GM12891 (cell line): ENCODE measurements at regions not wholly inside any gene's neighbourhood (a gene's known extent, or its start where the extent isn't known, plus 50 kb on each side); places are given as distances from the start of the nearest gene placed in this dataset.

Experiments
- POLR2A ChIP-seq: IDR thresholded peaks from 2 replicates; pipeline ENCODE4 v1.6.1; 2011; ENCODE audit warnings: low read depth, low read length, control low read depth
- POLR2AphosphoS5 ChIP-seq: IDR thresholded peaks from 2 replicates; pipeline ENCODE4 v1.6.1; 2011; ENCODE audit warnings: low read depth, low read length, control low read depth
- TAF1 ChIP-seq: IDR thresholded peaks from 2 replicates; pipeline ENCODE4 v1.6.1; 2011; ENCODE audit warnings: low read depth, low read length, control low read depth

- no peak for TF ChIP-seq POLR2A
- TF ChIP-seq TAF1: no peak
- TF ChIP-seq POLR2AphosphoS5: no peak
Observed at GRCh38 chr2:147231607-147232006, 613.2 kb upstream of the ACVR2A start.
